ENCODE measurements at regions not wholly inside any gene's neighbourhood (a gene's known extent, or its start where the extent isn't known, plus 50 kb on each side); places are given as distances from the start of the nearest gene placed in this dataset.

- no peaks in the 10 kb centered on the region for H3K27me3 ChIP-seq (ENCODE audit: insufficient read depth, low read length, poor library complexity)
- H2AK5ac ChIP-seq (ENCODE audit: low read length): no peak overlapping the region
- H4K5ac ChIP-seq (ENCODE audit: low read length): no peak overlapping the region
- peak overlapping the region; percentile 7 for H2BK15ac ChIP-seq (replicated peaks; ENCODE audit: low read depth)
- no peaks in the 10 kb centered on the region for H3K79me1 ChIP-seq (ENCODE audit: low read length)
- H3K36me3 ChIP-seq (ENCODE audit: control insufficient read depth, insufficient read depth, low read length): no peaks in the 10 kb centered on the region
- no peak overlapping the region for H2BK120ac ChIP-seq (ENCODE audit: low read depth, low read length)
- peaks cover 3% of the 10 kb centered on the region for H3K4me1 ChIP-seq (ENCODE audit: control insufficient read depth, low read depth, low read length)
- H3K4me2 ChIP-seq (ENCODE audit: low read length): no peak overlapping the region
- H2BK5ac ChIP-seq (ENCODE audit: low read length): no peak overlapping the region
- no peak overlapping the region for H3K4ac ChIP-seq (ENCODE audit: low read depth, low read length)
- no peak overlapping the region for H3K56ac ChIP-seq (ENCODE audit: low read length)
- no CpG with 5 or more reads among the region's 5 CpGs for WGBS (ENCODE audit: extremely low coverage, insufficient coverage, low lambda C conversion rate)
- no peak overlapping the region for H3K23ac ChIP-seq (ENCODE audit: low read length)
- no peak overlapping the region for H3K27ac ChIP-seq (ENCODE audit: low read depth, low read length)
- no peak overlapping the region for H3K9ac ChIP-seq (ENCODE audit: low read length)
- H3K18ac ChIP-seq (ENCODE audit: low read length): no peak overlapping the region
- peak; percentile 16 for DNase-seq
- H3K79me2 ChIP-seq (ENCODE audit: control insufficient read depth, insufficient read depth, low read length): no peaks in the 10 kb centered on the region
- H3K4me3 ChIP-seq (ENCODE audit: low read length): no peak overlapping the region
- H4K8ac ChIP-seq (ENCODE audit: low read depth, low read length): no peak overlapping the region
Measured at GRCh38 chr2:16870491-16871076, 204.9 kb upstream of the CYRIA start.

- Histone ChIP-seq H3K18ac (ENCODE audit: low read length) (no peak overlapping the region), H3K79me2 (ENCODE audit: control insufficient read depth, insufficient read depth, low read length) (no peaks in the 10 kb centered on the region), H3K23ac (ENCODE audit: low read length) (no peak overlapping the region), H2BK5ac (ENCODE audit: low read length) (no peak overlapping the region), H3K56ac (ENCODE audit: low read length) (no peak overlapping the region), H3K4me1 (ENCODE audit: control insufficient read depth, low read depth, low read length) (peaks cover 3% of the 10 kb centered on the region), H4K8ac (ENCODE audit: low read depth, low read length) (no peak overlapping the region), H3K9ac (ENCODE audit: low read length) (no peak overlapping the region), H3K4ac (ENCODE audit: low read depth, low read length) (no peak overlapping the region), H4K5ac (ENCODE audit: low read length) (no peak overlapping the region), H3K27ac (ENCODE audit: low read depth, low read length) (no peak overlapping the region), H2BK120ac (ENCODE audit: low read depth, low read length) (no peak overlapping the region), H3K4me3 (ENCODE audit: low read length) (no peak overlapping the region), H3K79me1 (ENCODE audit: low read length) (no peaks in the 10 kb centered on the region), H2AK5ac (ENCODE audit: low read length) (no peak overlapping the region), H3K27me3 (ENCODE audit: insufficient read depth, low read length, poor library complexity) (no peaks in the 10 kb centered on the region), H3K4me2 (ENCODE audit: low read length) (no peak overlapping the region), H2BK15ac (replicated peaks; ENCODE audit: low read depth) (no peak overlapping the region), H3K36me3 (ENCODE audit: control insufficient read depth, insufficient read depth, low read length) (no peaks in the 10 kb centered on the region)
- no CpG with 5 or more reads among the region's 4 CpGs for WGBS (ENCODE audit: extremely low coverage, insufficient coverage, low lambda C conversion rate)
- DNase-seq: no peak
Measured at GRCh38 chr2:16869711-16870110, 204.1 kb upstream of the CYRIA start.

DNA sequence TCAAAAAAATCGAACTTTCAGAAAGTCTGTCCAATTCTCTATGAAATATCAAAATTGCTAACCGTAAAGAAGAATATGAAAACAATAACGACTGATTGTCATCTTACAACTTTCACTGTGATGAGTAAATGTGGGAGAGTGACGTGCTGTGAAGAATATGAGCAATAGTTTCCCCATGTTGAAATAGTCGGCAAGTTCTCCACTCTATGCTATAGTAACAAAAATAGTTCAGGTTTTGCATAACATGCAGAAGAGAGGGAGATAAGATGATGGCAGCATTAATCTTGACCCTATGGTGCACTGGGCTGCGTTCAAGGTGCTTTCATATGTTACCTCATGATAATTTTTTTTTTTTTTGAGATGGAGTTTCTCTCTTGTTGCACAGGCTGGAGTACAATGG is 196.8 kb upstream of the CYRIA start:
- Histone ChIP-seq H3K4me2 (ENCODE audit: low read length) (no peak overlapping the region), H2AK5ac (ENCODE audit: low read length) (no peak overlapping the region), H3K4me1 (ENCODE audit: control insufficient read depth, low read depth, low read length) (no peaks in the 10 kb centered on the region), H3K4me3 (ENCODE audit: low read length) (no peak overlapping the region), H3K36me3 (ENCODE audit: control insufficient read depth, insufficient read depth, low read length) (no peaks in the 10 kb centered on the region), H3K27me3 (ENCODE audit: insufficient read depth, low read length, poor library complexity) (no peaks in the 10 kb centered on the region), H3K23ac (ENCODE audit: low read length) (no peak overlapping the region), H3K79me2 (ENCODE audit: control insufficient read depth, insufficient read depth, low read length) (no peaks in the 10 kb centered on the region), H3K79me1 (ENCODE audit: low read length) (no peaks in the 10 kb centered on the region), H3K4ac (ENCODE audit: low read depth, low read length) (no peak overlapping the region), H2BK15ac (replicated peaks; ENCODE audit: low read depth) (no peak overlapping the region), H3K56ac (ENCODE audit: low read length) (no peak overlapping the region), H3K9ac (ENCODE audit: low read length) (no peak overlapping the region), H3K18ac (ENCODE audit: low read length) (no peak overlapping the region), H4K5ac (ENCODE audit: low read length) (no peak overlapping the region), H4K8ac (ENCODE audit: low read depth, low read length) (no peak overlapping the region), H2BK120ac (ENCODE audit: low read depth, low read length) (no peak overlapping the region), H3K27ac (ENCODE audit: low read depth, low read length) (no peak overlapping the region), H2BK5ac (ENCODE audit: low read length) (no peak overlapping the region)
- DNase-seq: no peak
- no CpG with 5 or more reads among the region's 6 CpGs for WGBS (ENCODE audit: extremely low coverage, insufficient coverage, low lambda C conversion rate)

- DNase-seq: no peak
- Histone ChIP-seq H4K8ac (ENCODE audit: low read depth, low read length) (no peak overlapping the region), H3K56ac (ENCODE audit: low read length) (no peak overlapping the region), H3K9ac (ENCODE audit: low read length) (no peak overlapping the region), H3K27me3 (ENCODE audit: insufficient read depth, low read length, poor library complexity) (no peaks in the 10 kb centered on the region), H2BK15ac (replicated peaks; ENCODE audit: low read depth) (no peak overlapping the region), H3K79me2 (ENCODE audit: control insufficient read depth, insufficient read depth, low read length) (no peaks in the 10 kb centered on the region), H3K27ac (ENCODE audit: low read depth, low read length) (no peak overlapping the region), H4K5ac (ENCODE audit: low read length) (no peak overlapping the region), H3K4ac (ENCODE audit: low read depth, low read length) (no peak overlapping the region), H2BK5ac (ENCODE audit: low read length) (no peak overlapping the region), H2AK5ac (ENCODE audit: low read length) (no peak overlapping the region), H3K4me2 (ENCODE audit: low read length) (no peak overlapping the region), H3K4me1 (ENCODE audit: control insufficient read depth, low read depth, low read length) (no peaks in the 10 kb centered on the region), H3K4me3 (ENCODE audit: low read length) (no peak overlapping the region), H3K23ac (ENCODE audit: low read length) (no peak overlapping the region), H3K36me3 (ENCODE audit: control insufficient read depth, insufficient read depth, low read length) (no peaks in the 10 kb centered on the region), H3K79me1 (ENCODE audit: low read length) (no peaks in the 10 kb centered on the region), H2BK120ac (ENCODE audit: low read depth, low read length) (no peak overlapping the region), H3K18ac (ENCODE audit: low read length) (no peak overlapping the region)
- WGBS (ENCODE audit: extremely low coverage, insufficient coverage, low lambda C conversion rate): no CpG with 5 or more reads among the region's 2 CpGs
Measured at GRCh38 chr2:16861530-16861929, 195.9 kb upstream of the CYRIA start.

- Histone ChIP-seq H3K23ac (ENCODE audit: low read length) (no peak overlapping the region), H2BK120ac (ENCODE audit: low read depth, low read length) (no peak overlapping the region), H3K4me2 (ENCODE audit: low read length) (no peak overlapping the region), H3K18ac (ENCODE audit: low read length) (no peak overlapping the region), H3K4ac (ENCODE audit: low read depth, low read length) (no peak overlapping the region), H3K79me2 (ENCODE audit: control insufficient read depth, insufficient read depth, low read length) (no peaks in the 10 kb centered on the region), H4K5ac (ENCODE audit: low read length) (no peak overlapping the region), H2BK5ac (ENCODE audit: low read length) (no peak overlapping the region), H3K27me3 (ENCODE audit: insufficient read depth, low read length, poor library complexity) (no peaks in the 10 kb centered on the region), H3K79me1 (ENCODE audit: low read length) (no peaks in the 10 kb centered on the region), H3K56ac (ENCODE audit: low read length) (no peak overlapping the region), H3K9ac (ENCODE audit: low read length) (no peak overlapping the region), H4K8ac (ENCODE audit: low read depth, low read length) (no peak overlapping the region), H3K4me1 (ENCODE audit: control insufficient read depth, low read depth, low read length) (no peaks in the 10 kb centered on the region), H3K36me3 (ENCODE audit: control insufficient read depth, insufficient read depth, low read length) (no peaks in the 10 kb centered on the region), H3K4me3 (ENCODE audit: low read length) (no peak overlapping the region), H2BK15ac (replicated peaks; ENCODE audit: low read depth) (no peak overlapping the region), H2AK5ac (ENCODE audit: low read length) (no peak overlapping the region), H3K27ac (ENCODE audit: low read depth, low read length) (no peak overlapping the region)
- DNase-seq: no peak
- no CpG with 5 or more reads among the region's 1 CpG for WGBS (ENCODE audit: extremely low coverage, insufficient coverage, low lambda C conversion rate)
Measured at GRCh38 chr2:16861111-16861510, 195.5 kb upstream of the CYRIA start.

DNA sequence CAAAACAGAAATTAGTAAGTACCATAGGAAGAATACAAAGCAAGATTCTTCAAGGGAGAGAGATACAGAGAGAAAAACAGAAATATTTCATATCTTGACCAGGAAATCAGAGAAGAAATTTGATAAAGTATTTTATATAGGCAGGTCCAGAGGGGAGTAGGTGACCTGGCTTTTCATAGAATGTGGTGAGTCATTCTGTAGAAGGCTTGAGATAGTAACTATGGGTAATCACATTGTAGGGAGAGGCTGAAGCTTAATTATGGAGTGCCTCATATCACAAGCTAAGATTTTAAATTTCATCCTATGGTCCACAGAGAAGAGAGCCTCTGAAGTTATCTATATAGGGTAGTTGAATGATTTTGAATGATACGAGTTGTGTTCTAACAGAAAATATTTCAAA is 195.0 kb upstream of the CYRIA start:
- Histone ChIP-seq H3K36me3 (ENCODE audit: control insufficient read depth, insufficient read depth, low read length) (no peaks in the 10 kb centered on the region), H4K5ac (ENCODE audit: low read length) (no peak overlapping the region), H2BK15ac (replicated peaks; ENCODE audit: low read depth) (no peak overlapping the region), H3K23ac (ENCODE audit: low read length) (no peak overlapping the region), H3K27me3 (ENCODE audit: insufficient read depth, low read length, poor library complexity) (no peaks in the 10 kb centered on the region), H3K27ac (ENCODE audit: low read depth, low read length) (no peak overlapping the region), H3K4me1 (ENCODE audit: control insufficient read depth, low read depth, low read length) (no peaks in the 10 kb centered on the region), H2BK5ac (ENCODE audit: low read length) (no peak overlapping the region), H2BK120ac (ENCODE audit: low read depth, low read length) (no peak overlapping the region), H3K9ac (ENCODE audit: low read length) (no peak overlapping the region), H3K4me2 (ENCODE audit: low read length) (no peak overlapping the region), H3K18ac (ENCODE audit: low read length) (no peak overlapping the region), H3K4me3 (ENCODE audit: low read length) (no peak overlapping the region), H4K8ac (ENCODE audit: low read depth, low read length) (no peak overlapping the region), H3K56ac (ENCODE audit: low read length) (no peak overlapping the region), H2AK5ac (ENCODE audit: low read length) (no peak overlapping the region), H3K4ac (ENCODE audit: low read depth, low read length) (no peak overlapping the region), H3K79me1 (ENCODE audit: low read length) (no peaks in the 10 kb centered on the region), H3K79me2 (ENCODE audit: control insufficient read depth, insufficient read depth, low read length) (no peaks in the 10 kb centered on the region)
- peak; percentile 23 for DNase-seq
- WGBS (ENCODE audit: extremely low coverage, insufficient coverage, low lambda C conversion rate): no CpG with 5 or more reads among the region's 1 CpG

Measured in mesendoderm (in vitro differentiated cells).